ENCODE measurements at regions not wholly inside any gene's neighbourhood (a gene's known extent, or its start where the extent isn't known, plus 50 kb on each side); places are given as distances from the start of the nearest gene placed in this dataset.

DNA sequence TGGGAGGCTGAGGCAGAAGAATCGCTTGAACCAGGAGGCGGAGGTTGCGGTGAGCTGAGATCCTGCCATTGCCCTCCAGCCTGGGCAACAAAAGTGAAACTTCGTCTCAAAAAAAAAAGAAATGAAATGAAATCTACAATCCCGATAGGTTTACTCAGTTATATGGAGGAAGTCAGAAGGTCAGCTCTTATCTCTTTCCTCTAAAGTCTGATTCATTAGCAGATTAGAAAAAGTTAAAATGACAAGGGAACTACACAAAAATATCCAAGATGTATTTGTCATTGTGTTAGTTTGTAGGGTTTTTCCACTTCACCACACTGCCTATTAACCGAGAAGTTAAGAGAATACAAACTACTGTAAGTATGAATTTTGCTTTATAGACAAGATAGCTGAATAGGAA is 420.6 kb downstream of the SHQ1 start:
- TF ChIP-seq, protein P1, sequence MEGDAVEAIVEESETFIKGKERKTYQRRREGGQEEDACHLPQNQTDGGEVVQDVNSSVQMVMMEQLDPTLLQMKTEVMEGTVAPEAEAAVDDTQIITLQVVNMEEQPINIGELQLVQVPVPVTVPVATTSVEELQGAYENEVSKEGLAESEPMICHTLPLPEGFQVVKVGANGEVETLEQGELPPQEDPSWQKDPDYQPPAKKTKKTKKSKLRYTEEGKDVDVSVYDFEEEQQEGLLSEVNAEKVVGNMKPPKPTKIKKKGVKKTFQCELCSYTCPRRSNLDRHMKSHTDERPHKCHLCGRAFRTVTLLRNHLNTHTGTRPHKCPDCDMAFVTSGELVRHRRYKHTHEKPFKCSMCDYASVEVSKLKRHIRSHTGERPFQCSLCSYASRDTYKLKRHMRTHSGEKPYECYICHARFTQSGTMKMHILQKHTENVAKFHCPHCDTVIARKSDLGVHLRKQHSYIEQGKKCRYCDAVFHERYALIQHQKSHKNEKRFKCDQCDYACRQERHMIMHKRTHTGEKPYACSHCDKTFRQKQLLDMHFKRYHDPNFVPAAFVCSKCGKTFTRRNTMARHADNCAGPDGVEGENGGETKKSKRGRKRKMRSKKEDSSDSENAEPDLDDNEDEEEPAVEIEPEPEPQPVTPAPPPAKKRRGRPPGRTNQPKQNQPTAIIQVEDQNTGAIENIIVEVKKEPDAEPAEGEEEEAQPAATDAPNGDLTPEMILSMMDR (IDR thresholded peaks at IDR 0.05; ENCODE audit: low read length), result no peak
- TF ChIP-seq EZH2phosphoT487 (IDR thresholded peaks at IDR 0.05; ENCODE audit: low read length), result no peak
